ENCODE measurements at regions not wholly inside any gene's neighbourhood (a gene's known extent, or its start where the extent isn't known, plus 50 kb on each side); places are given as distances from the start of the nearest gene placed in this dataset.
"Not testable (repeated sequence)": the region's sequence is repeated elsewhere in the genome, so short reads cannot be mapped to it uniquely, and the experiment has no call there.

GRCh38 chr13:37207691-37208451, 102.4 kb upstream of the CSNK1A1L start:
- DNase-seq (ENCODE audit: missing footprints) (no peak), ATAC-seq (no peak)
- intact Hi-C loops (cut with DNase I) = no loop called here

GRCh38 chr13:37202264-37202663, 96.8 kb upstream of the CSNK1A1L start:
- DNase-seq (ENCODE audit: missing footprints) = no peak
- ATAC-seq = no peak
- intact Hi-C loops (cut with DNase I) = no loop called here

GRCh38 chr13:37201081-37201480, 95.6 kb upstream of the CSNK1A1L start:
- no peak for ATAC-seq
- DNase-seq (ENCODE audit: missing footprints) = no peak
- intact Hi-C loops (cut with DNase I) = no loop called here

- intact Hi-C loops (cut with DNase I) = no loop called here
- DNase-seq (ENCODE audit: missing footprints) = no peak
- ATAC-seq = no peak
These were observed 93.2 kb upstream of the CSNK1A1L start for GRCh38 chr13:37198629-37199028.

- no peak for DNase-seq (ENCODE audit: missing footprints)
- no peak for ATAC-seq
- intact Hi-C loops (cut with DNase I) = no loop called here
These were observed 90.2 kb upstream of the CSNK1A1L start for GRCh38 chr13:37195621-37196020.

- intact Hi-C loops (cut with DNase I) = no loop called here
- DNase-seq (ENCODE audit: missing footprints) (no peak), ATAC-seq (no peak)
These were observed 89.0 kb upstream of the CSNK1A1L start for GRCh38 chr13:37194428-37194861.

GRCh38 chr13:37192956-37193355, 87.5 kb upstream of the CSNK1A1L start:
- DNase-seq (ENCODE audit: missing footprints) (no peak), ATAC-seq (no peak)
- intact Hi-C loops (cut with DNase I) = no loop called here

GRCh38 chr13:37187621-37188020, 82.2 kb upstream of the CSNK1A1L start:
- DNase-seq (ENCODE audit: missing footprints) (no peak), ATAC-seq (no peak)
- intact Hi-C loops (cut with DNase I) = no loop called here

- DNase-seq (ENCODE audit: missing footprints) = no peak
- no peak for ATAC-seq
- intact Hi-C loops (cut with DNase I) = no loop called here
These were observed 81.6 kb upstream of the CSNK1A1L start for GRCh38 chr13:37187105-37187504.

- DNase-seq (ENCODE audit: missing footprints) (no peak), ATAC-seq (no peak)
- intact Hi-C loops (cut with DNase I) = no loop called here
These were observed 76.2 kb upstream of the CSNK1A1L start for GRCh38 chr13:37181620-37182019.

- intact Hi-C loops (cut with DNase I) = no loop called here
- ATAC-seq = no peak
These were observed 74.2 kb upstream of the CSNK1A1L start for GRCh38 chr13:37179645-37180044.

GRCh38 chr13:37177125-37177524, 71.7 kb upstream of the CSNK1A1L start:
- DNase-seq (ENCODE audit: missing footprints) (no peak), ATAC-seq (no peak)

More at GRCh38 chr13:37179645-37180044, 74.2 kb upstream of the CSNK1A1L start:
- no peak for DNase-seq (ENCODE audit: missing footprints)

GRCh38 chr13:37175996-37176395, 70.5 kb upstream of the CSNK1A1L start:
- intact Hi-C loops (cut with DNase I) = no loop called here
- peak; percentile 77 for ATAC-seq
- no peak for DNase-seq (ENCODE audit: missing footprints)

More at GRCh38 chr13:37177125-37177524, 71.7 kb upstream of the CSNK1A1L start:
- intact Hi-C loops (cut with DNase I) = no loop called here

GRCh38 chr13:37173214-37173613, 67.8 kb upstream of the CSNK1A1L start:
- no peak for ATAC-seq
- intact Hi-C loops (cut with DNase I) = no loop called here
- no peak for DNase-seq (ENCODE audit: missing footprints)

GRCh38 chr13:37172226-37172625, 66.8 kb upstream of the CSNK1A1L start:
- ATAC-seq; intact Hi-C loops (cut with DNase I): not testable (repeated sequence)
- peak; percentile 53 for DNase-seq (ENCODE audit: missing footprints)

GRCh38 chr13:37168926-37169325, 63.5 kb upstream of the CSNK1A1L start:
- intact Hi-C loops (cut with DNase I) = no loop called here
- DNase-seq (ENCODE audit: missing footprints) (no peak), ATAC-seq (no peak)

GRCh38 chr13:37168151-37168550, 62.7 kb upstream of the CSNK1A1L start:
- intact Hi-C loops (cut with DNase I) = no loop called here
- no peak for DNase-seq (ENCODE audit: missing footprints)
- no peak for ATAC-seq

GRCh38 chr13:37164635-37165034, 59.2 kb upstream of the CSNK1A1L start:
- intact Hi-C loops (cut with DNase I) = no loop called here
- DNase-seq (ENCODE audit: missing footprints) (no peak), ATAC-seq (no peak)

GRCh38 chr13:37163641-37164265, 58.3 kb upstream of the CSNK1A1L start:
- intact Hi-C loops (cut with DNase I) = no loop called here
- no peak for DNase-seq (ENCODE audit: missing footprints)
- ATAC-seq = no peak

- ATAC-seq (no peak), DNase-seq (ENCODE audit: missing footprints) (no peak)
- intact Hi-C loops (cut with DNase I) = no loop called here
These were observed 53.0 kb upstream of the CSNK1A1L start for GRCh38 chr13:37158481-37158880.
